HT1080 (cell line): ENCODE measurements at regions not wholly inside any gene's neighbourhood (a gene's known extent, or its start where the extent isn't known, plus 50 kb on each side); places are given as distances from the start of the nearest gene placed in this dataset.

ENCODE experiments used
- DNase-seq: peaks from one replicate; pipeline ENCODE4 v3.0.0-alpha.2; 2015; ENCODE audit warnings: low read depth

DNA sequence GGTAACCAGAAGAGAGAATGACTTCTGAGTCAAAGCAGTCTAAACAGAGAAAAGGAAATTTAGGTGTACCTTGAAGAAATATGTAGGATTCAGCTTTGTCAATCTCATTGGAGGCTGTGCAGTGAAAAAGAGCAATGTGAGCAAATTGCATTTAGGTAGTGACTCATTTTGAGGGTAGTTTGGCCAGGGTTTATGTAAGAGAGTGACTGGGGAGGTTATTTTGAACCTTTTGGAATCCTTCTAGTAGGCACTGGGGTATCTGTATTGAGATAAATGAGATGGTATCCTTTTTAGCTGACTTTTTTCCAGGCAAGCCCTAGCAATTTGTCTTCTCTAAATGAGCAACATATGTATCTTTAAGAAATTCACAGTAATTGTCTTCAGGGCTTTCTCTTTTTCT is 95.9 kb downstream of the DISP1 start:
- peak; percentile 26 for DNase-seq

GRCh38 chr1:222911866-222912265 is 97.0 kb downstream of the DISP1 start:
- DNase-seq, result no peak

DNA sequence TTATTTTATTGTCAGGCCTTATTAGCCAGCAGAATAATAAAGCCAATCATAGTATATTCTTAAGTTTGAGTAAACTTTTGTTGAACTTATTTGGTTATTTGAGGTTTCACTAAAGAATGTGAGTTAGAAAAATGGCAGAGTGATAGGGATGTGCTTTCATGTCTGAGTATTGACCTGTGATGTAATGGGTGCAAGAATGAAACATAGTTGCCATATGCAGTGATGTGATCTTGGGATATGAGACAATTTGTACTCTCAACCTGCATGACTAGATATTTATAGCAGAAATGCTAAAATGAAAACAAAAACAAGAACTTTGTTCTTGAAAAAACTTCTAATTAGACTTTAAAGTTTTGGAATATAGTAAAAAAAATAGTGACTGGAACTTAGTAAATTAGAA is 97.9 kb downstream of the DISP1 start:
- no peak for DNase-seq

DNA sequence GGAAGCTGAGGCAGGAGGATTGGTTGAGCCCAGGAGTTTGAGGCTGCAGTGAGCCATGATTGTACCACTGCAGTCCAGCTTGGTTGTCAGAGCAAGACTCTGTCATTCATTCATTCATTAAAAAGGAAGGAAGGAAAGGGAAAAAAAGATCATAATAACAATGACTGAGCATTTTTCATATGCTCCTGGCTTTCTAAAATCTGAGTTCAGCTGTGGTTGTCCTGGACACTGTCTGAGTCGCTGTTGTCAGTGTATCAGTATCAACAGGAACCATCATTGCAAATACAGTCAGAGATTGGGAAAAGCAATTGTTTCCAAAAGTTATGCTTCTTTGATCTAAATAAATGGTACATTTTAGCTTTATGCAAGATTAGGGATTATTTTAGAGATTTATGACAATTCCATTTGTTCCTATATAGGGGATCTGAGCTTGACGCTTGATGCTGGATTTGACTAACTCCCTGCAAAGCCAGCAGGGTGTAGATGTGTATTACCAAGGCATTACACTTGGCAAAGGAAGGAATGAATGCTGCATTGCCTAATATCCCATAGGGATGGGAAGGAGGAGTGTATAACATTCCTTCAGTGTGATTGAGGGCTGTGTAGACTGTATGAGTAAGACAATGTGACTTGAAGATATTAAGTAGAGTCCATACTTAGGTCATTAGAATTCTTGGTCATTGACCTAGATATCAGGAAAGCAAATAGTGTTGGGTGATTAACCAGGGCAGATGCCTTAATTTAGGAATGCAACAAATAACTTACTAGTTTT is 100.2 kb downstream of the DISP1 start:
- peak; percentile 11 for DNase-seq

DNA sequence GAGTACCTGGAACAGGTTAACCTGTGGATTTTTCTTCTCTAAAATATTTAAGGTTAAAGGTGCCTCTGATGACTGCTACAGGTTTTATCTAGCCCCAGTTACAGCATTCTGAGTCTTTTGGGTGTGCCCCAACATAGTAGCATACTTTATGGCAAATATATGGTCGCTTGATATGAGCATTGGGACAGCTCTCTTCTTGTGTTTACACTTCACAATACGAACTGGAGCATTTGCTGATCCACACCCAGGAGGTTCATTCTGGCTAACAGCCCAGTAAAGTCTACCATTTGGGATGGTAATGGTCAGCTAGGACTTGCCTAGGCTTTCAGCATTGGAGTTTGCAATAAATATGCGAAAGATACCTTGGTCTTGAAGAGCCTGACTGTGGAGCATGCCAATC is 101.3 kb downstream of the DISP1 start:
- DNase-seq, result no peak

DNA sequence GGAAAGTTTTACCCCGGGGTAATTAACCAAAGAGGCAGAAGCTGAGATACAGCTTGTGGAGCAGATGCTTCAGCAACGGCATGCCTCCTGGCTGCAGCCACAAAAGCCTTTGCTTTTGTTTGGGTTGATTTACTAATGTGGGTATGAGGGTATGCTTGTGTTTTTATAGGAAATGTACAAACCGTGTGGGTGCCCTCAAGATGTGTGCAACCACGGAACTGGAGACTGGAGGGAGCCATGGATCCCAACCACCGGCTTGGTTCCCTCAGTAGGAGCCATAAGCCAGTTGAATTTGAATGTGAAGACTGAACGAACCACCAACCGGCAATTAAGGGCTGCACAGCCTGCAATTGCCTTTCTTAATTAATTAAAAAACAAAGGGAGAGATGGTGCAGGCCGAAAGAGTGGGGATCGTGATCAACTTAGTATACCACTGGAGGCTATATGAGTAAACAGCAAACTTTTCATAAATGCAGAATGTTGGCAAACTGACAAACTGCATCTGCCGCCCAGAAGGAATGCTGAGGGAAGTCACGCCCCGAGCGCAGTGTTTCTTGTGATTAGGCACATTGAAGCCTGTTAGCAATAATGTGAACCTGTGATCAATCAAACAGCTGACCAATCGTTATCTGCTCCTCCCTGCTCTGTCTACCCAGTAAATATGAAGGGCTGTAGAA is 104.1 kb downstream of the DISP1 start:
- DNase-seq, result no peak

DNA sequence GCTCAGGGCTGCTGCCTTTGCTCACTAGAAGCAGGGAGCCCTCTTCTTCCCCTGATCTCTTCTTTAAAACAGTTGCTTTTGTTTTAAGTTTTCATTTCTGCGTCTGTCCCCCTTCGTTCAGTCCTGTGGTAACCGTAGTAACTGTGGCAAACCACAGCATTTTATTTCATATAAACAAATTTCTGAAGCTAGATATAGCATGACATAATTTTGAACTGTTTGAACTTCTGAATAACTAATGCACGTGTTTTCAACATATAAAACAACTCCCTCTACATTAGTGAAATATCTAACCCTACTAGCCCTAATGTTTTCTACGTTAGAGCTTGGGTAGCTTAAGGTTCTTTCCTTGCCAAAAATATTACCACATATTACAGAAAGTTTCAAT is 104.6 kb downstream of the DISP1 start:
- DNase-seq, result no peak

DNA sequence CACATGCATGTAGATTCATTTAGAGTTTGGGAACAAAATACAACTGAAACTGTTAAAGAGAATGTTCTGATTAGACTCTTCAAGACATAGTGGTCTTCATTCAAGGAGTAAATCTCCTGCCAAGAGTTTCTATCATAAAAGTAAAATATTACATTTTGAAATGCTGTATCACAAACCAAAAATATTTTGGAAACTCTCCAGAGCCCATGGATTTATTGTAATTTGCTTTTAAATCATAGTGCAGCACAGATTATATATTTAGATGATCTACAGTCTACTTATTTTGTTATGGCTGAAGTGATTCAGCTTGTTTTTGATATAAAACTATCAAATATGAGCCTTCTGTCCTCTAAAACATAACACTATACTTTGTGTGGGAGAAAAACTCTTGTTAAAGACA is 105.3 kb downstream of the DISP1 start:
- DNase-seq, result no peak

DNA sequence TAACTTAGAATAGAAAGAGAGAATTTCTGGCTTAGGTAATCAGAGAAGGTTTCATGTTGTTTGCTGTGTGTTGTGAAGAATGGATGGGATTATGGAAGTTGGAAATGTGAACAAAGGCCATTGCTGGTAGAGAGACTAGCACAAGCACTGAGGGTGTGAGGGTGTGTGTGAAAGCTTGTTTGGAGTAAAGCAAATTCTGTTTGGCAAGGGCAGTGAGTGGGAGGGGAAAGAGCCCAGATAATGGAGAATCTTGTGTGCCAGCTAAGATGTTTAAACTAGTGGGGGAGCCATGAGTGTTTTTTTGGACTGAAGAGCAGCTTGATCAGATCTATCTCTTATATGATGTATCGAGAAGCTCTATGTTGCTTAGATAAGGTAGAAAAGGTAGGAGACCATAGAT is 107.1 kb downstream of the DISP1 start:
- no peak for DNase-seq

GRCh38 chr1:222923506-222923905 is 108.7 kb downstream of the DISP1 start:
- DNase-seq, result no peak

- DNase-seq, result no peak
These were observed 109.4 kb downstream of the DISP1 start for GRCh38 chr1:222924136-222924706.

DNA sequence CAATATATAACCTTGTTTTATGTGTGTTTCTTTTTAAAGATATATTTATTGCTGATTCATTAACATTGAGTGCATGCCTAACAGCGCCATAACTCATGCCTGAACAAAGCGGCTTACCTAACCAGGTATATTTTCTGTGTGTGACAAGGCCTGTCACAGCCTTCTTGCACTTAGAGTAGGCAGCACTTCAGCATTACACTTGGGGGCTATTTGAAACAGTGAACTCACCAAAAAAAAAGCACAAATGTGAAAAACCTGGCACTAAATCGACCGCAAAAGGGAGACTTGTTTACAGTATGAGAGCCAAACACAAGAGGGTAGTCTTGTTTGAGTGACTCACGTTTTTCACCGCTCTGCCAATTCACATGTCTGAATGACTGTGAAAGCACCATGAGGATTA is 111.7 kb downstream of the DISP1 start:
- DNase-seq, result peak; percentile 32

DNA sequence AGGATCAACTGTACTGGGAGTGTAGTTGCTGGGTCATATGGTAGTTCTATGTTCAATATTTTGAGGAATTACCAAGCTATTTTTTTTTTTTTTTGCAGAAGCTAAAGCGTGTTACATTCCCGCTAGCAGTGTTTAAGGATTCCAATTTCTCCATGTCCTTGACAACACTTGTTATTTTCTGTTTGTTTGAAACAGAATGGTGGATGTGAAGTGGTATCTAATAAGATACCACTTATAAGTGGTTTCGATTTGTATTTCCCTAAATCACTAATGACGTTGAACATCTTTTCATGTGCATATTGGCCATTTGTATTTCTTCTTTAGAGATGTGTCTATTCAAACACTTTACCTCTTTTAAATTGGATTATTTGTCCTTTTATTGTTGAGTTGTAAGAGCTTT is 112.2 kb downstream of the DISP1 start:
- no peak for DNase-seq

- DNase-seq, result no peak
These were observed 113.4 kb downstream of the DISP1 start for GRCh38 chr1:222928212-222928611.

DNA sequence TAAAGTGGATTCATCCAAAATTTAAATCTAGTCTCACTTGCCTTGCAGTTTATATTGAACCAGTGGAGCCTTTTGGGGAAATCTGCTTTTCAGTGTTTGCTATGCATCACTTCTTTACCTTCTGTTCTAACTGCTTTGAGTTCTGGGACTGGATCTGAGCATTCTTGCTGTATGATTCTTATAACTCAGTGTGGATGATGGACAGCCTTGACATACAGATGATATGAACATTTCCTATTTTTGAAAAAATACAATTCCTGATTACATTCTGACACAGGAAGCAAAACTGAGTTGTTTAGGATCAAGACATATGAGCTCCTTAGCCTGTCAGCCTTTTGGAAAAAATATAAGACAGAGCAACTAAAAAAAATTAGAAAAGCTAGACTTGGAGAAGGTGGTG is 115.2 kb downstream of the DISP1 start:
- no peak for DNase-seq

DNA sequence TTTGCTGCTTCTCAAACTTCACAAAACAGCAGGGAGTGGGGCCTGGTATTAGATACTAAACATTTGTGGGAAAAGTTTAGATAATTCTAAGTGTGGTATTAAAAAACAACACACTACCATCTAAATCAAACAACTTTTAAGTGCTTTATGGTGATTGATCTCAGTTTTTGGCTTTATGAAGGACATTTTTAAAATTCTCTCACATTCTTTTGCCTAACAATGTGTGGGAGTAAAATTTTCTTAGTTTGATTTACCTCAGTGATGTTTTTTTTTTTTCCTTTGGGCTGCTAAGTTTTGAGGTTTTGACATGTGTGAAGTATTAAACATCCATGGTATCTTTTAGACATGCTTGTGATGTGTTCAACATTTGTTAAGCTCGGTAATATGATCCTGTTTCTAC is 116.2 kb downstream of the DISP1 start:
- no peak for DNase-seq

GRCh38 chr1:222933273-222933672 is 118.4 kb downstream of the DISP1 start:
- DNase-seq, result no peak

GRCh38 chr1:222935239-222935900 is 120.5 kb downstream of the DISP1 start:
- DNase-seq, result no peak

- no peak for DNase-seq
These were observed 121.2 kb downstream of the DISP1 start for GRCh38 chr1:222936042-222936441.

- no peak for DNase-seq
These were observed 124.1 kb downstream of the DISP1 start for GRCh38 chr1:222938986-222939385.

DNA sequence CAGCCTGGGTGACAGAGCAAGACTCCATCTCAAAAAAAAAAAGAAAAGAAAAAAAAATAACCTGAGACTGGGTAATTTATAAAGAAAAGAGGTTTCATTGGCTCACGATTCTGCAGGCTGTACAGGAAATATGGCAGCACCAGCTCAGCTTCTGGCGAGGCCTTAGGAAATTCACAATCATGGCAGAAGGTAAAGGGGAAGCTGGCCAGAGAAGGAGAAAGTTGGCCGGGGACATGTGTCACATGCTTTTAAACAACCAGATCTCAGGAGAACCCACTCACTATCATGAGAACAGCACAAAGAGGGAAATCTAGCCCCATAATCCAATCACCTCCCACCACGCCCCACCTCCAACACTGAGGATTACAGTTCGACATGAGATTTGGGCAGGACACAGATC is 125.3 kb downstream of the DISP1 start:
- DNase-seq, result no peak

DNA sequence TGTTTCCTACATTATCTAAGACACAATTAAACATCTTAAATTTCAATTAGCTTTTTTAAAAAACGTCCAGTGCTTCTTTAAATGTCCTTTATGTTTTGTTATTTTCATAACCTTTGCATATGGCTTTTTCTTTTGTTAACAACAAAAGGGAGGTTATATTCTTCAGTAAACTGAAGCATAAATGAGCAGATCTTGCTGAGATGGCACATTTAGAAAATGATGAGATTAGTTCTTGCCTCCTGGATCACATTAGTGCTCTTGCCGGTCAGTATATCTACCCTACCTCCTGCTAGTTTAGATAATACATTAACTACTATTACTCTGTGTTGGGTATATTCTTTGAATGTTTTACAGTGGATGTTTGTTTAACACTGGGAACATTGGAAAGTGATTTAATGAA is 126.1 kb downstream of the DISP1 start:
- DNase-seq, result no peak
